WTC11 (cell line): ENCODE measurements at regions not wholly inside any gene's neighbourhood (a gene's known extent, or its start where the extent isn't known, plus 50 kb on each side); places are given as distances from the start of the nearest gene placed in this dataset.

Experiments used
- ATAC-seq: fragments of 200-7000 bp; cut with Tn5 transposase; 2 replicates; pipeline ENCODE4 v1.10.0; 2021; ENCODE audit warnings: mild to moderate bottlenecking, moderate library complexity
- CTCF ChIA-PET: fragments of 300-600 bp; sonication (Branson Sonifier 250); formaldehyde crosslinking; loops from one replicate; lab custom pipeline; 2021; ENCODE audit warnings: antibody characterized with exemption; lab: Charles Lee
- POLR2A ChIA-PET: fragments of 350-600 bp; sonication (Branson Sonifier 250); formaldehyde crosslinking; loops from one replicate; lab custom pipeline; 2021; ENCODE audit warnings: antibody characterized with exemption; lab: Charles Lee
- DNase-seq: peaks from one replicate; pipeline ENCODE4 v3.0.0; 2021; ENCODE audit warnings: low spot score
- H3K27ac Mint-ChIP-seq: 2 replicates; pipeline ENCODE4 v1.8.0; 2021; ENCODE audit warnings: mixed read lengths
- H3K27me3 Mint-ChIP-seq: 2 replicates; pipeline ENCODE4 v1.8.0; 2021; ENCODE audit warnings: low read depth, mild to moderate bottlenecking, moderate library complexity, mixed read lengths
- H3K36me3 Mint-ChIP-seq: 2 replicates; pipeline ENCODE4 v1.8.0; 2021; ENCODE audit warnings: mixed read lengths
- H3K4me1 Mint-ChIP-seq: 2 replicates; pipeline ENCODE4 v1.8.0; 2022; ENCODE audit warnings: mixed read lengths
- H3K4me3 Mint-ChIP-seq: 2 replicates; pipeline ENCODE4 v1.8.0; 2021; ENCODE audit warnings: mild to moderate bottlenecking, moderate library complexity, mixed read lengths
- H3K9me3 Mint-ChIP-seq: 2 replicates; pipeline ENCODE4 v1.8.0; 2021; ENCODE audit warnings: mixed read lengths
- AR ChIP-seq: fragments of 250-450 bp; sonication (Bioruptor Pico); IDR thresholded peaks from 2 replicates; pipeline ENCODE4 v1.9.0; 2021; ENCODE audit warnings: mild to moderate bottlenecking
- ATF3 ChIP-seq: sonication (generic); formaldehyde crosslinking; conservative IDR thresholded peaks from 2 replicates; pipeline ENCODE4 v1.8.1; 2022; ENCODE audit warnings: mild to moderate bottlenecking, missing genetic modification reagents
- CREB1 ChIP-seq: sonication (generic); formaldehyde crosslinking; IDR thresholded peaks from 2 replicates; pipeline ENCODE4 v1.8.0; 2023; ENCODE audit warnings: mild to moderate bottlenecking, missing genetic modification reagents
- E2F5 ChIP-seq: sonication (generic); formaldehyde crosslinking; IDR thresholded peaks from 2 replicates; pipeline ENCODE4 v1.8.1; 2022; ENCODE audit warnings: mild to moderate bottlenecking, moderate library complexity, missing genetic modification reagents
- FOXK1 ChIP-seq: sonication (generic); formaldehyde crosslinking; IDR thresholded peaks from 2 replicates; pipeline ENCODE4 v1.8.0; 2022; ENCODE audit warnings: mild to moderate bottlenecking, moderate library complexity, missing genetic modification reagents
- GRHL2 ChIP-seq: fragments of 250-450 bp; sonication (Bioruptor Pico); IDR thresholded peaks from 2 replicates; pipeline ENCODE4 v1.8.0; 2022; ENCODE audit warnings: mild to moderate bottlenecking, moderate library complexity; ENCODE audit not compliant: insufficient replicate concordance, severe bottlenecking
- GTF2I ChIP-seq: fragments of 250-450 bp; sonication (Bioruptor Pico); conservative IDR thresholded peaks from 2 replicates; pipeline ENCODE4 v1.4.0; 2021; ENCODE audit warnings: mild to moderate bottlenecking
- HMGXB4 ChIP-seq: sonication (generic); formaldehyde crosslinking; IDR thresholded peaks from 2 replicates; pipeline ENCODE4 v1.8.1; 2023; ENCODE audit warnings: mild to moderate bottlenecking, moderate library complexity, missing genetic modification reagents
- JAZF1 ChIP-seq: fragments of 250-450 bp; sonication (Bioruptor Pico); IDR thresholded peaks from 2 replicates; pipeline ENCODE4 v1.9.0; 2021; ENCODE audit warnings: moderate library complexity, mild to moderate bottlenecking, inconsistent platforms
- KAT7 ChIP-seq: sonication (generic); formaldehyde crosslinking; IDR thresholded peaks from 2 replicates; pipeline ENCODE4 v1.8.1; 2023; ENCODE audit warnings: missing genetic modification reagents, mild to moderate bottlenecking, borderline replicate concordance
- MYBL2 ChIP-seq: sonication (generic); formaldehyde crosslinking; IDR thresholded peaks from 2 replicates; pipeline ENCODE4 v1.8.1; 2023; ENCODE audit warnings: mild to moderate bottlenecking, moderate library complexity, missing genetic modification reagents
- NR1H2 ChIP-seq: sonication (generic); formaldehyde crosslinking; IDR thresholded peaks from 2 replicates; pipeline ENCODE4 v1.9.0; 2021; ENCODE audit warnings: mild to moderate bottlenecking, moderate library complexity, missing genetic modification reagents
- SMAD4 ChIP-seq: sonication (generic); formaldehyde crosslinking; IDR thresholded peaks from 2 replicates; pipeline ENCODE4 v1.8.0; 2022; ENCODE audit warnings: mild to moderate bottlenecking, missing genetic modification reagents
- ZNF425 ChIP-seq: fragments of 250-450 bp; sonication (Bioruptor Pico); conservative IDR thresholded peaks from 2 replicates; pipeline ENCODE4 v1.9.0; 2021; ENCODE audit warnings: mild to moderate bottlenecking
- ZNF671 ChIP-seq: fragments of 250-450 bp; sonication (Bioruptor Pico); IDR thresholded peaks from 2 replicates; pipeline ENCODE4 v1.8.0; 2021; ENCODE audit warnings: mild to moderate bottlenecking
- TF ChIP-seq, protein P1 (sequence below): sonication (generic); formaldehyde crosslinking; IDR thresholded peaks from 2 replicates; pipeline ENCODE4 v1.8.1; 2022; ENCODE audit warnings: low read depth, mild to moderate bottlenecking, moderate library complexity, missing genetic modification reagents, borderline replicate concordance
- TF ChIP-seq, protein P2 (sequence below): sonication (generic); formaldehyde crosslinking; IDR thresholded peaks from 2 replicates; pipeline ENCODE4 v1.8.1; 2022; ENCODE audit warnings: low read depth, missing genetic modification reagents, borderline replicate concordance
- TF ChIP-seq, protein P3 (sequence below): sonication (generic); formaldehyde crosslinking; IDR thresholded peaks from 2 replicates; pipeline ENCODE4 v1.8.1; 2022; ENCODE audit warnings: mild to moderate bottlenecking, missing genetic modification reagents, moderate library complexity, borderline replicate concordance
- TF ChIP-seq, protein P4 (sequence below): sonication (generic); formaldehyde crosslinking; IDR thresholded peaks from 2 replicates; pipeline ENCODE4 v1.8.0; 2022; ENCODE audit warnings: mild to moderate bottlenecking, missing genetic modification reagents

- TF ChIP-seq, protein P1, sequence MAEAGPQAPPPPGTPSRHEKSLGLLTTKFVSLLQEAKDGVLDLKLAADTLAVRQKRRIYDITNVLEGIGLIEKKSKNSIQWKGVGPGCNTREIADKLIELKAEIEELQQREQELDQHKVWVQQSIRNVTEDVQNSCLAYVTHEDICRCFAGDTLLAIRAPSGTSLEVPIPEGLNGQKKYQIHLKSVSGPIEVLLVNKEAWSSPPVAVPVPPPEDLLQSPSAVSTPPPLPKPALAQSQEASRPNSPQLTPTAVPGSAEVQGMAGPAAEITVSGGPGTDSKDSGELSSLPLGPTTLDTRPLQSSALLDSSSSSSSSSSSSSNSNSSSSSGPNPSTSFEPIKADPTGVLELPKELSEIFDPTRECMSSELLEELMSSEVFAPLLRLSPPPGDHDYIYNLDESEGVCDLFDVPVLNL (CRISPR knock-in tag): no peak
Measured at GRCh38 chr14:87824266-87824665, 168.7 kb downstream of the GALC start (continued).

DNA sequence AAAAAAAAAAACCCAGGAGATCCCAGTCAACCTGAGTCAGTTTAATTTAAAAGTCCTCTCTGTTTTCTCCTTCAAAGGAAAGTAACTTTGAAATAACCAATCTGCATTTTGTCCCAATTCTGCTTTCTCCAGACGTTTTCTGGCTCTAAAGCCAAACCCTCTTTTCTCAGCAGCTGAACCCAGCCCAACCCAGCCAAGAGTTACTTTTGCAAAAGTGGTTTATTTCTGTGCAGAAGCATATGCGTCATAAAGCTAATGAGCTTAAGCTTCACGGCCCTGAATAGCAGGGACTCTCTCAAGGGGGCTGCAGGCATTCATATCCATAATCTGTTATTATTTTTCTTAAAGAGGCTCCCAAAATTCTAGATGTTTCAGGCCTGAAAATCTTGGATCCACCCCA lies 176.6 kb downstream of the GALC start:
- Mint-ChIP-seq H3K4me3 (no peak overlapping the region), H3K9me3 (peaks cover 8% of the 10 kb centered on the region), H3K27ac (no peak overlapping the region), H3K36me3 (no peaks in the 10 kb centered on the region), H3K4me1 (peaks cover 16% of the 10 kb centered on the region), H3K27me3 (no peaks in the 10 kb centered on the region)
- ATAC-seq (no peak), DNase-seq (no peak)
- ChIA-PET POLR2A (no interaction called here), CTCF (interaction anchor here (1.0 kb wide), 1 partner anchor 14 kb away, joined by 3 read pairs; no protein-coding TSS in a partner anchor)
- TF ChIP-seq KAT7 (CRISPR knock-in tag) (no peak), GRHL2 (no peak), E2F5 (CRISPR knock-in tag) (no peak), AR (no peak), CREB1 (CRISPR knock-in tag) (no peak), ATF3 (CRISPR knock-in tag) (no peak), MYBL2 (CRISPR knock-in tag) (no peak), NR1H2 (CRISPR knock-in tag) (no peak)
- TF ChIP-seq, protein P2, sequence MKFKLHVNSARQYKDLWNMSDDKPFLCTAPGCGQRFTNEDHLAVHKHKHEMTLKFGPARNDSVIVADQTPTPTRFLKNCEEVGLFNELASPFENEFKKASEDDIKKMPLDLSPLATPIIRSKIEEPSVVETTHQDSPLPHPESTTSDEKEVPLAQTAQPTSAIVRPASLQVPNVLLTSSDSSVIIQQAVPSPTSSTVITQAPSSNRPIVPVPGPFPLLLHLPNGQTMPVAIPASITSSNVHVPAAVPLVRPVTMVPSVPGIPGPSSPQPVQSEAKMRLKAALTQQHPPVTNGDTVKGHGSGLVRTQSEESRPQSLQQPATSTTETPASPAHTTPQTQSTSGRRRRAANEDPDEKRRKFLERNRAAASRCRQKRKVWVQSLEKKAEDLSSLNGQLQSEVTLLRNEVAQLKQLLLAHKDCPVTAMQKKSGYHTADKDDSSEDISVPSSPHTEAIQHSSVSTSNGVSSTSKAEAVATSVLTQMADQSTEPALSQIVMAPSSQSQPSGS (CRISPR knock-in tag): no peak
- TF ChIP-seq, protein P3, sequence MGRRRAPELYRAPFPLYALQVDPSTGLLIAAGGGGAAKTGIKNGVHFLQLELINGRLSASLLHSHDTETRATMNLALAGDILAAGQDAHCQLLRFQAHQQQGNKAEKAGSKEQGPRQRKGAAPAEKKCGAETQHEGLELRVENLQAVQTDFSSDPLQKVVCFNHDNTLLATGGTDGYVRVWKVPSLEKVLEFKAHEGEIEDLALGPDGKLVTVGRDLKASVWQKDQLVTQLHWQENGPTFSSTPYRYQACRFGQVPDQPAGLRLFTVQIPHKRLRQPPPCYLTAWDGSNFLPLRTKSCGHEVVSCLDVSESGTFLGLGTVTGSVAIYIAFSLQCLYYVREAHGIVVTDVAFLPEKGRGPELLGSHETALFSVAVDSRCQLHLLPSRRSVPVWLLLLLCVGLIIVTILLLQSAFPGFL: no peak

- Mint-ChIP-seq H3K27ac (no peak overlapping the region), H3K4me1 (peaks cover 8% of the 10 kb centered on the region), H3K9me3 (peaks cover 15% of the 10 kb centered on the region), H3K27me3 (no peaks in the 10 kb centered on the region), H3K4me3 (no peak overlapping the region), H3K36me3 (no peaks in the 10 kb centered on the region)
- CTCF ChIA-PET: no interaction called here
- ATAC-seq: no peak
- POLR2A ChIA-PET: no interaction called here
- no peak for DNase-seq
- TF ChIP-seq ZNF425 (CRISPR knock-in tag) (no peak), HMGXB4 (CRISPR knock-in tag) (no peak), SMAD4 (no peak), ZNF671 (no peak), JAZF1 (CRISPR knock-in tag) (no peak), FOXK1 (CRISPR knock-in tag) (no peak), GTF2I (CRISPR knock-in tag) (no peak)
- TF ChIP-seq, protein P4, sequence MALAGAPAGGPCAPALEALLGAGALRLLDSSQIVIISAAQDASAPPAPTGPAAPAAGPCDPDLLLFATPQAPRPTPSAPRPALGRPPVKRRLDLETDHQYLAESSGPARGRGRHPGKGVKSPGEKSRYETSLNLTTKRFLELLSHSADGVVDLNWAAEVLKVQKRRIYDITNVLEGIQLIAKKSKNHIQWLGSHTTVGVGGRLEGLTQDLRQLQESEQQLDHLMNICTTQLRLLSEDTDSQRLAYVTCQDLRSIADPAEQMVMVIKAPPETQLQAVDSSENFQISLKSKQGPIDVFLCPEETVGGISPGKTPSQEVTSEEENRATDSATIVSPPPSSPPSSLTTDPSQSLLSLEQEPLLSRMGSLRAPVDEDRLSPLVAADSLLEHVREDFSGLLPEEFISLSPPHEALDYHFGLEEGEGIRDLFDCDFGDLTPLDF: no peak
Measured at GRCh38 chr14:87815121-87815520, 177.9 kb downstream of the GALC start.
